WTC11 (cell line): ENCODE measurements at regions not wholly inside any gene's neighbourhood (a gene's known extent, or its start where the extent isn't known, plus 50 kb on each side); places are given as distances from the start of the nearest gene placed in this dataset.

ENCODE experiments used
- ATAC-seq: fragments of 200-7000 bp; cut with Tn5 transposase; 2 replicates; pipeline ENCODE4 v1.10.0; 2021; ENCODE audit warnings: mild to moderate bottlenecking, moderate library complexity
- CTCF ChIA-PET: fragments of 300-600 bp; sonication (Branson Sonifier 250); formaldehyde crosslinking; loops from one replicate; lab custom pipeline; 2021; ENCODE audit warnings: antibody characterized with exemption; lab: Charles Lee
- POLR2A ChIA-PET: fragments of 350-600 bp; sonication (Branson Sonifier 250); formaldehyde crosslinking; loops from one replicate; lab custom pipeline; 2021; ENCODE audit warnings: antibody characterized with exemption; lab: Charles Lee
- DNase-seq: peaks from one replicate; pipeline ENCODE4 v3.0.0; 2021; ENCODE audit warnings: low spot score
- H3K27ac Mint-ChIP-seq: 2 replicates; pipeline ENCODE4 v1.8.0; 2021; ENCODE audit warnings: mixed read lengths
- H3K27me3 Mint-ChIP-seq: 2 replicates; pipeline ENCODE4 v1.8.0; 2021; ENCODE audit warnings: low read depth, mild to moderate bottlenecking, moderate library complexity, mixed read lengths
- H3K36me3 Mint-ChIP-seq: 2 replicates; pipeline ENCODE4 v1.8.0; 2021; ENCODE audit warnings: mixed read lengths
- H3K4me1 Mint-ChIP-seq: 2 replicates; pipeline ENCODE4 v1.8.0; 2022; ENCODE audit warnings: mixed read lengths
- H3K4me3 Mint-ChIP-seq: 2 replicates; pipeline ENCODE4 v1.8.0; 2021; ENCODE audit warnings: mild to moderate bottlenecking, moderate library complexity, mixed read lengths
- H3K9me3 Mint-ChIP-seq: 2 replicates; pipeline ENCODE4 v1.8.0; 2021; ENCODE audit warnings: mixed read lengths
- ARID4B ChIP-seq: sonication (generic); formaldehyde crosslinking; IDR thresholded peaks from 2 replicates; pipeline ENCODE4 v1.8.0; 2023; ENCODE audit warnings: missing genetic modification reagents, mild to moderate bottlenecking, borderline replicate concordance
- ATF6 ChIP-seq: sonication (generic); formaldehyde crosslinking; IDR thresholded peaks from 2 replicates; pipeline ENCODE4 v1.8.1; 2023; ENCODE audit warnings: mild to moderate bottlenecking, missing genetic modification reagents
- CBFB ChIP-seq: sonication (generic); formaldehyde crosslinking; IDR thresholded peaks from 2 replicates; pipeline ENCODE4 v1.8.1; 2022; ENCODE audit warnings: mild to moderate bottlenecking, low read depth, missing genetic modification reagents
- CREB1 ChIP-seq: sonication (generic); formaldehyde crosslinking; IDR thresholded peaks from 2 replicates; pipeline ENCODE4 v1.8.0; 2023; ENCODE audit warnings: mild to moderate bottlenecking, missing genetic modification reagents
- CREM ChIP-seq: sonication (generic); formaldehyde crosslinking; IDR thresholded peaks from 2 replicates; pipeline ENCODE4 v1.8.1; 2022; ENCODE audit warnings: mild to moderate bottlenecking, missing genetic modification reagents, moderate library complexity
- E2F5 ChIP-seq: sonication (generic); formaldehyde crosslinking; IDR thresholded peaks from 2 replicates; pipeline ENCODE4 v1.8.1; 2022; ENCODE audit warnings: mild to moderate bottlenecking, moderate library complexity, missing genetic modification reagents
- ETV6 ChIP-seq: sonication (generic); formaldehyde crosslinking; IDR thresholded peaks from 2 replicates; pipeline ENCODE4 v1.8.1; 2022; ENCODE audit warnings: mild to moderate bottlenecking, missing genetic modification reagents
- GABPB1 ChIP-seq: sonication (generic); formaldehyde crosslinking; IDR thresholded peaks from 2 replicates; pipeline ENCODE4 v1.8.1; 2023; ENCODE audit warnings: mild to moderate bottlenecking, missing genetic modification reagents
- HMGA2 ChIP-seq: fragments of 250-450 bp; sonication (Bioruptor Pico); IDR thresholded peaks from 2 replicates; pipeline ENCODE4 v1.4.0; 2021; ENCODE audit warnings: mild to moderate bottlenecking, moderate library complexity
- MXD4 ChIP-seq: fragments of 250-450 bp; sonication (Bioruptor Pico); IDR thresholded peaks from 2 replicates; pipeline ENCODE4 v1.8.0; 2021; ENCODE audit warnings: mild to moderate bottlenecking, moderate library complexity, borderline replicate concordance
- MYBL2 ChIP-seq: sonication (generic); formaldehyde crosslinking; IDR thresholded peaks from 2 replicates; pipeline ENCODE4 v1.8.1; 2023; ENCODE audit warnings: mild to moderate bottlenecking, moderate library complexity, missing genetic modification reagents
- RELA ChIP-seq: sonication (generic); formaldehyde crosslinking; IDR thresholded peaks from 2 replicates; pipeline ENCODE4 v1.8.1; 2022; ENCODE audit warnings: missing genetic modification reagents, mild to moderate bottlenecking, borderline replicate concordance
- SMAD3 ChIP-seq: sonication (generic); formaldehyde crosslinking; IDR thresholded peaks from 2 replicates; pipeline ENCODE4 v1.8.0; 2022; ENCODE audit warnings: missing genetic modification reagents, mild to moderate bottlenecking, borderline replicate concordance
- SOX15 ChIP-seq: fragments of 250-450 bp; sonication (Bioruptor Pico); IDR thresholded peaks from 2 replicates; pipeline ENCODE4 v1.9.0; 2021; ENCODE audit warnings: mild to moderate bottlenecking
- TEAD4 ChIP-seq: sonication (generic); formaldehyde crosslinking; IDR thresholded peaks from 2 replicates; pipeline ENCODE4 v1.8.0; 2022; ENCODE audit warnings: mild to moderate bottlenecking, missing genetic modification reagents
- USF1 ChIP-seq: sonication (generic); formaldehyde crosslinking; IDR thresholded peaks from 2 replicates; pipeline ENCODE4 v1.8.0; 2022; ENCODE audit warnings: mild to moderate bottlenecking, missing genetic modification reagents
- ZBTB43 ChIP-seq: sonication (generic); formaldehyde crosslinking; IDR thresholded peaks from 2 replicates; pipeline ENCODE4 v1.8.1; 2023; ENCODE audit warnings: mild to moderate bottlenecking, missing genetic modification reagents
- ZNF232 ChIP-seq: sonication (generic); formaldehyde crosslinking; IDR thresholded peaks from 2 replicates; pipeline ENCODE4 v1.8.0; 2022; ENCODE audit warnings: mild to moderate bottlenecking, missing genetic modification reagents
- ZNF416 ChIP-seq: fragments of 250-450 bp; sonication (Bioruptor Pico); IDR thresholded peaks from 2 replicates; pipeline ENCODE4 v1.9.0; 2021; ENCODE audit warnings: mild to moderate bottlenecking, inconsistent platforms

- TF ChIP-seq ATF6 (CRISPR knock-in tag) (no peak), CREB1 (CRISPR knock-in tag) (no peak), MXD4 (CRISPR knock-in tag) (no peak), ZBTB43 (CRISPR knock-in tag) (no peak), ZNF416 (CRISPR knock-in tag) (no peak), CBFB (CRISPR knock-in tag) (no peak)
- Mint-ChIP-seq H3K9me3 (peaks cover 4% of the 10 kb centered on the region; the same call in 1 of the 2 replicates), H3K4me3 (no peak overlapping the region), H3K27ac (no peak overlapping the region), H3K27me3 (no peaks in the 10 kb centered on the region), H3K36me3 (no peaks in the 10 kb centered on the region), H3K4me1 (peaks cover 43% of the 10 kb centered on the region)
- DNase-seq (no peak), ATAC-seq (no peak)
- CTCF ChIA-PET, result no interaction called here
- POLR2A ChIA-PET, result no interaction called here
Observed at GRCh38 chr2:122750095-122750494, 994.6 kb downstream of the TSN start.

- CTCF ChIA-PET, result no interaction called here
- H3K4me1 Mint-ChIP-seq, result peaks cover 36% of the 10 kb centered on the region
- POLR2A ChIA-PET, result no interaction called here
- no peak for DNase-seq
- no peaks in the 10 kb centered on the region for H3K27me3 Mint-ChIP-seq
- H3K9me3 Mint-ChIP-seq, result peaks cover 9% of the 10 kb centered on the region; the same call in 1 of the 2 replicates
- TF ChIP-seq HMGA2 (CRISPR knock-in tag) (peak; percentile 94), ETV6 (CRISPR knock-in tag) (no peak)
- no peak overlapping the region for H3K4me3 Mint-ChIP-seq
- no peaks in the 10 kb centered on the region for H3K36me3 Mint-ChIP-seq
- H3K27ac Mint-ChIP-seq, result no peak overlapping the region
- ATAC-seq, result no peak
Observed at GRCh38 chr2:122750808-122751207, 995.4 kb downstream of the TSN start.

- Mint-ChIP-seq H3K27ac (no peak overlapping the region), H3K27me3 (no peaks in the 10 kb centered on the region), H3K4me3 (no peak overlapping the region), H3K9me3 (peaks cover 9% of the 10 kb centered on the region; the same call in 1 of the 2 replicates), H3K4me1 (peaks cover 26% of the 10 kb centered on the region), H3K36me3 (no peaks in the 10 kb centered on the region)
- POLR2A ChIA-PET, result no interaction called here
- no peak for DNase-seq
- no peak for ATAC-seq
- TF ChIP-seq E2F5 (CRISPR knock-in tag), result no peak
- no peak for TF ChIP-seq MXD4 (CRISPR knock-in tag)
- no peak for TF ChIP-seq SOX15 (CRISPR knock-in tag)
- TF ChIP-seq CREM, result no peak
- CTCF ChIA-PET, result no interaction called here
Observed at GRCh38 chr2:122753336-122753735, 997.9 kb downstream of the TSN start.

- no peak for ATAC-seq
- no peaks in the 10 kb centered on the region for H3K36me3 Mint-ChIP-seq
- peaks cover 14% of the 10 kb centered on the region for H3K4me1 Mint-ChIP-seq
- ChIA-PET POLR2A (no interaction called here), CTCF (no interaction called here)
- no peak for DNase-seq
- H3K27me3 Mint-ChIP-seq, result no peaks in the 10 kb centered on the region
- H3K27ac Mint-ChIP-seq, result no peak overlapping the region
- peaks cover 9% of the 10 kb centered on the region; the same call in 1 of the 2 replicates for H3K9me3 Mint-ChIP-seq
- no peak overlapping the region for H3K4me3 Mint-ChIP-seq
- TF ChIP-seq TEAD4 (CRISPR knock-in tag), result no peak
- TF ChIP-seq ARID4B (CRISPR knock-in tag), result no peak
- no peak for TF ChIP-seq SMAD3 (CRISPR knock-in tag)
- TF ChIP-seq ZNF232 (CRISPR knock-in tag), result no peak
- TF ChIP-seq MYBL2 (CRISPR knock-in tag), result no peak
- no peak for TF ChIP-seq ATF6 (CRISPR knock-in tag)
- no peak for TF ChIP-seq USF1 (CRISPR knock-in tag)
- TF ChIP-seq RELA (CRISPR knock-in tag), result no peak
- TF ChIP-seq GABPB1 (CRISPR knock-in tag), result no peak
Observed at GRCh38 chr2:122754561-122754960, 999.1 kb downstream of the TSN start.
